WTC11 (cell line): ENCODE measurements at regions not wholly inside any gene's neighbourhood (a gene's known extent, or its start where the extent isn't known, plus 50 kb on each side); places are given as distances from the start of the nearest gene placed in this dataset.

Experiments used
- ATAC-seq: fragments of 200-7000 bp; cut with Tn5 transposase; 2 replicates; pipeline ENCODE4 v1.10.0; 2021; ENCODE audit warnings: mild to moderate bottlenecking, moderate library complexity
- CTCF ChIA-PET: fragments of 300-600 bp; sonication (Branson Sonifier 250); formaldehyde crosslinking; loops from one replicate; lab custom pipeline; 2021; ENCODE audit warnings: antibody characterized with exemption; lab: Charles Lee
- POLR2A ChIA-PET: fragments of 350-600 bp; sonication (Branson Sonifier 250); formaldehyde crosslinking; loops from one replicate; lab custom pipeline; 2021; ENCODE audit warnings: antibody characterized with exemption; lab: Charles Lee
- DNase-seq: peaks from one replicate; pipeline ENCODE4 v3.0.0; 2021; ENCODE audit warnings: low spot score
- H3K27ac Mint-ChIP-seq: 2 replicates; pipeline ENCODE4 v1.8.0; 2021; ENCODE audit warnings: mixed read lengths
- H3K27me3 Mint-ChIP-seq: 2 replicates; pipeline ENCODE4 v1.8.0; 2021; ENCODE audit warnings: low read depth, mild to moderate bottlenecking, moderate library complexity, mixed read lengths
- H3K36me3 Mint-ChIP-seq: 2 replicates; pipeline ENCODE4 v1.8.0; 2021; ENCODE audit warnings: mixed read lengths
- H3K4me1 Mint-ChIP-seq: 2 replicates; pipeline ENCODE4 v1.8.0; 2022; ENCODE audit warnings: mixed read lengths
- H3K4me3 Mint-ChIP-seq: 2 replicates; pipeline ENCODE4 v1.8.0; 2021; ENCODE audit warnings: mild to moderate bottlenecking, moderate library complexity, mixed read lengths
- H3K9me3 Mint-ChIP-seq: 2 replicates; pipeline ENCODE4 v1.8.0; 2021; ENCODE audit warnings: mixed read lengths
- ELF4 ChIP-seq: sonication (generic); formaldehyde crosslinking; IDR thresholded peaks from 2 replicates; pipeline ENCODE4 v1.8.1; 2022; ENCODE audit warnings: low read depth, mild to moderate bottlenecking, moderate library complexity, missing genetic modification reagents
- EMX1 ChIP-seq: fragments of 250-450 bp; sonication (Bioruptor Pico); IDR thresholded peaks from 2 replicates; pipeline ENCODE4 v1.8.0; 2021; ENCODE audit warnings: mild to moderate bottlenecking
- JAZF1 ChIP-seq: fragments of 250-450 bp; sonication (Bioruptor Pico); IDR thresholded peaks from 2 replicates; pipeline ENCODE4 v1.9.0; 2021; ENCODE audit warnings: moderate library complexity, mild to moderate bottlenecking, inconsistent platforms
- JUN ChIP-seq: sonication (generic); formaldehyde crosslinking; IDR thresholded peaks from 2 replicates; pipeline ENCODE4 v1.8.0; 2023; ENCODE audit warnings: mild to moderate bottlenecking, missing genetic modification reagents
- NFATC4 ChIP-seq: fragments of 250-450 bp; sonication (Bioruptor Pico); IDR thresholded peaks from 2 replicates; pipeline ENCODE4 v1.9.0; 2021; ENCODE audit warnings: mild to moderate bottlenecking
- NFYB ChIP-seq: sonication (generic); formaldehyde crosslinking; conservative IDR thresholded peaks from 2 replicates; pipeline ENCODE4 v1.8.0; 2022; ENCODE audit warnings: low read depth, missing genetic modification reagents
- RELA ChIP-seq: sonication (generic); formaldehyde crosslinking; IDR thresholded peaks from 2 replicates; pipeline ENCODE4 v1.8.1; 2022; ENCODE audit warnings: missing genetic modification reagents, mild to moderate bottlenecking, borderline replicate concordance
- RORB ChIP-seq: fragments of 250-450 bp; sonication (Bioruptor Pico); IDR thresholded peaks from 2 replicates; pipeline ENCODE4 v1.9.0; 2021; ENCODE audit warnings: mild to moderate bottlenecking
- SMAD3 ChIP-seq: sonication (generic); formaldehyde crosslinking; IDR thresholded peaks from 2 replicates; pipeline ENCODE4 v1.8.0; 2022; ENCODE audit warnings: missing genetic modification reagents, mild to moderate bottlenecking, borderline replicate concordance
- SMAD4 ChIP-seq: sonication (generic); formaldehyde crosslinking; IDR thresholded peaks from 2 replicates; pipeline ENCODE4 v1.8.0; 2022; ENCODE audit warnings: mild to moderate bottlenecking, missing genetic modification reagents
- TCF7 ChIP-seq: sonication (generic); formaldehyde crosslinking; IDR thresholded peaks from 2 replicates; pipeline ENCODE4 v1.8.0; 2022; ENCODE audit warnings: mild to moderate bottlenecking, low read depth, missing genetic modification reagents, moderate library complexity
- TEAD4 ChIP-seq: sonication (generic); formaldehyde crosslinking; IDR thresholded peaks from 2 replicates; pipeline ENCODE4 v1.8.0; 2022; ENCODE audit warnings: mild to moderate bottlenecking, missing genetic modification reagents
- TP53 ChIP-seq: sonication (generic); formaldehyde crosslinking; IDR thresholded peaks from 2 replicates; pipeline ENCODE4 v1.8.1; 2023; ENCODE audit warnings: mild to moderate bottlenecking, missing genetic modification reagents
- ZNF423 ChIP-seq: fragments of 250-450 bp; sonication (Bioruptor Pico); IDR thresholded peaks from 2 replicates; pipeline ENCODE4 v2.1.2; 2022; ENCODE audit warnings: mild to moderate bottlenecking, moderate library complexity
- TF ChIP-seq, protein P1 (sequence below): sonication (generic); formaldehyde crosslinking; IDR thresholded peaks from 2 replicates; pipeline ENCODE4 v1.8.0; 2022; ENCODE audit warnings: missing genetic modification reagents
- TF ChIP-seq, protein P2 (sequence below): sonication (generic); formaldehyde crosslinking; IDR thresholded peaks from 2 replicates; pipeline ENCODE4 v1.8.1; 2022; ENCODE audit warnings: missing genetic modification reagents, borderline replicate concordance
- TF ChIP-seq, protein P3 (sequence below): fragments of 200-600 bp; IDR thresholded peaks from 2 replicates; pipeline ENCODE4 v1.8.0; 2022; ENCODE audit warnings: antibody characterized with exemption
- TF ChIP-seq, protein P4 (sequence below): sonication (generic); formaldehyde crosslinking; IDR thresholded peaks from 2 replicates; pipeline ENCODE4 v1.8.1; 2023; ENCODE audit warnings: mild to moderate bottlenecking, missing genetic modification reagents, moderate library complexity
- TF ChIP-seq, protein P5 (sequence below): sonication (generic); formaldehyde crosslinking; IDR thresholded peaks from 2 replicates; pipeline ENCODE4 v1.8.1; 2022; ENCODE audit warnings: low read depth, mild to moderate bottlenecking, moderate library complexity, missing genetic modification reagents, borderline replicate concordance
- TF ChIP-seq, protein P6 (sequence below): sonication (generic); formaldehyde crosslinking; IDR thresholded peaks from 2 replicates; pipeline ENCODE4 v1.8.1; 2023; ENCODE audit warnings: mild to moderate bottlenecking, missing genetic modification reagents

- TF ChIP-seq, protein P1, sequence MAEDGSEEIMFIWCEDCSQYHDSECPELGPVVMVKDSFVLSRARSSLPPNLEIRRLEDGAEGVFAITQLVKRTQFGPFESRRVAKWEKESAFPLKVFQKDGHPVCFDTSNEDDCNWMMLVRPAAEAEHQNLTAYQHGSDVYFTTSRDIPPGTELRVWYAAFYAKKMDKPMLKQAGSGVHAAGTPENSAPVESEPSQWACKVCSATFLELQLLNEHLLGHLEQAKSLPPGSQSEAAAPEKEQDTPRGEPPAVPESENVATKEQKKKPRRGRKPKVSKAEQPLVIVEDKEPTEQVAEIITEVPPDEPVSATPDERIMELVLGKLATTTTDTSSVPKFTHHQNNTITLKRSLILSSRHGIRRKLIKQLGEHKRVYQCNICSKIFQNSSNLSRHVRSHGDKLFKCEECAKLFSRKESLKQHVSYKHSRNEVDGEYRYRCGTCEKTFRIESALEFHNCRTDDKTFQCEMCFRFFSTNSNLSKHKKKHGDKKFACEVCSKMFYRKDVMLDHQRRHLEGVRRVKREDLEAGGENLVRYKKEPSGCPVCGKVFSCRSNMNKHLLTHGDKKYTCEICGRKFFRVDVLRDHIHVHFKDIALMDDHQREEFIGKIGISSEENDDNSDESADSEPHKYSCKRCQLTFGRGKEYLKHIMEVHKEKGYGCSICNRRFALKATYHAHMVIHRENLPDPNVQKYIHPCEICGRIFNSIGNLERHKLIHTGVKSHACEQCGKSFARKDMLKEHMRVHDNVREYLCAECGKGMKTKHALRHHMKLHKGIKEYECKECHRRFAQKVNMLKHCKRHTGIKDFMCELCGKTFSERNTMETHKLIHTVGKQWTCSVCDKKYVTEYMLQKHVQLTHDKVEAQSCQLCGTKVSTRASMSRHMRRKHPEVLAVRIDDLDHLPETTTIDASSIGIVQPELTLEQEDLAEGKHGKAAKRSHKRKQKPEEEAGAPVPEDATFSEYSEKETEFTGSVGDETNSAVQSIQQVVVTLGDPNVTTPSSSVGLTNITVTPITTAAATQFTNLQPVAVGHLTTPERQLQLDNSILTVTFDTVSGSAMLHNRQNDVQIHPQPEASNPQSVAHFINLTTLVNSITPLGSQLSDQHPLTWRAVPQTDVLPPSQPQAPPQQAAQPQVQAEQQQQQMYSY (CRISPR knock-in tag) = no peak
- TF ChIP-seq ELF4 (CRISPR knock-in tag) (no peak), EMX1 (no peak), ZNF423 (CRISPR knock-in tag) (no peak), TP53 (no peak), RORB (CRISPR knock-in tag) (no peak), NFYB (CRISPR knock-in tag) (no peak)
- TF ChIP-seq, protein P2, sequence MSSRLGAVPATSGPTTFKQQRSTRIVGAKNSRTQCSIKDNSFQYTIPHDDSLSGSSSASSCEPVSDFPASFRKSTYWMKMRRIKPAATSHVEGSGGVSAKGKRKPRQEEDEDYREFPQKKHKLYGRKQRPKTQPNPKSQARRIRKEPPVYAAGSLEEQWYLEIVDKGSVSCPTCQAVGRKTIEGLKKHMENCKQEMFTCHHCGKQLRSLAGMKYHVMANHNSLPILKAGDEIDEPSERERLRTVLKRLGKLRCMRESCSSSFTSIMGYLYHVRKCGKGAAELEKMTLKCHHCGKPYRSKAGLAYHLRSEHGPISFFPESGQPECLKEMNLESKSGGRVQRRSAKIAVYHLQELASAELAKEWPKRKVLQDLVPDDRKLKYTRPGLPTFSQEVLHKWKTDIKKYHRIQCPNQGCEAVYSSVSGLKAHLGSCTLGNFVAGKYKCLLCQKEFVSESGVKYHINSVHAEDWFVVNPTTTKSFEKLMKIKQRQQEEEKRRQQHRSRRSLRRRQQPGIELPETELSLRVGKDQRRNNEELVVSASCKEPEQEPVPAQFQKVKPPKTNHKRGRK (CRISPR knock-in tag) = no peak
These were observed 374.1 kb upstream of the RASGEF1B start (continued) for GRCh38 chr4:81845761-81846160.

GRCh38 chr4:81845273-81845672 is 373.6 kb upstream of the RASGEF1B start:
- ATAC-seq = no peak
- Mint-ChIP-seq H3K9me3 (no peaks in the 10 kb centered on the region), H3K36me3 (no peaks in the 10 kb centered on the region), H3K27me3 (no peaks in the 10 kb centered on the region), H3K4me3 (no peak overlapping the region), H3K4me1 (peaks cover 8% of the 10 kb centered on the region; the same call in 1 of the 2 replicates), H3K27ac (no peak overlapping the region)
- no peak for DNase-seq
- POLR2A ChIA-PET = no interaction called here
- TF ChIP-seq TEAD4 = no peak
- TF ChIP-seq JAZF1 = no peak
- TF ChIP-seq TP53 = no peak
- TF ChIP-seq RELA (CRISPR knock-in tag) = no peak
- TF ChIP-seq TCF7 = no peak
- CTCF ChIA-PET = interaction anchor here (0.6 to 2.8 kb wide), 10 partner anchors 15 to 440 kb away, joined by 3 to 28 read pairs (median 6); partner anchors contain the start of gene RASGEF1B

DNA sequence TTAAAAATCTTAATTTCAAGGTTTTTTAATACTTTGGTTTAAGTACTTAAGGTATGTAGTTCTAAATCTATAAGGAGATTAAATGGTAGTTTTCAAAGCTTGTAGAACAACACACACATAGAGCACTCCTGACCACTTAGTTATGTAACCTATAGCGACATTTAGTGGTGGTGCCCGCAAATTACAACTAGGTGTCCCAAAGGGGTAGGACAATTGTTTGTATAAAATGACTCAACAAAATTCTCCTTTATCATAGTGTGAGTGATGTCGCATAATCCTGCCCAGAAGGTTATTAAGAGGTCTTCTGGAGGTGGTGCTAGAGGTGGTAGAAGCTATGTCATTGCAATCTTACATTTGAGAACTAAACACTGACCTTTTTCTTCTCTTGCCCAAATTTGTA is 373.0 kb upstream of the RASGEF1B start:
- H3K27ac Mint-ChIP-seq = no peak overlapping the region
- no peaks in the 10 kb centered on the region for H3K36me3 Mint-ChIP-seq
- H3K27me3 Mint-ChIP-seq = no peaks in the 10 kb centered on the region
- DNase-seq (peak; percentile 79), ATAC-seq (peak; percentile 94)
- TF ChIP-seq NFATC4 (CRISPR knock-in tag) = no peak
- TF ChIP-seq, protein P3, sequence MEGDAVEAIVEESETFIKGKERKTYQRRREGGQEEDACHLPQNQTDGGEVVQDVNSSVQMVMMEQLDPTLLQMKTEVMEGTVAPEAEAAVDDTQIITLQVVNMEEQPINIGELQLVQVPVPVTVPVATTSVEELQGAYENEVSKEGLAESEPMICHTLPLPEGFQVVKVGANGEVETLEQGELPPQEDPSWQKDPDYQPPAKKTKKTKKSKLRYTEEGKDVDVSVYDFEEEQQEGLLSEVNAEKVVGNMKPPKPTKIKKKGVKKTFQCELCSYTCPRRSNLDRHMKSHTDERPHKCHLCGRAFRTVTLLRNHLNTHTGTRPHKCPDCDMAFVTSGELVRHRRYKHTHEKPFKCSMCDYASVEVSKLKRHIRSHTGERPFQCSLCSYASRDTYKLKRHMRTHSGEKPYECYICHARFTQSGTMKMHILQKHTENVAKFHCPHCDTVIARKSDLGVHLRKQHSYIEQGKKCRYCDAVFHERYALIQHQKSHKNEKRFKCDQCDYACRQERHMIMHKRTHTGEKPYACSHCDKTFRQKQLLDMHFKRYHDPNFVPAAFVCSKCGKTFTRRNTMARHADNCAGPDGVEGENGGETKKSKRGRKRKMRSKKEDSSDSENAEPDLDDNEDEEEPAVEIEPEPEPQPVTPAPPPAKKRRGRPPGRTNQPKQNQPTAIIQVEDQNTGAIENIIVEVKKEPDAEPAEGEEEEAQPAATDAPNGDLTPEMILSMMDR = peak; percentile 64
- H3K4me1 Mint-ChIP-seq = peaks cover 8% of the 10 kb centered on the region; the same call in 1 of the 2 replicates
- H3K4me3 Mint-ChIP-seq = no peak overlapping the region
- no peaks in the 10 kb centered on the region for H3K9me3 Mint-ChIP-seq
- ChIA-PET POLR2A (no interaction called here), CTCF (interaction anchor here (0.5 to 2.8 kb wide), 14 partner anchors 16 to 440 kb away, joined by 3 to 28 read pairs (median 4); partner anchors contain the start of gene RASGEF1B)

DNA sequence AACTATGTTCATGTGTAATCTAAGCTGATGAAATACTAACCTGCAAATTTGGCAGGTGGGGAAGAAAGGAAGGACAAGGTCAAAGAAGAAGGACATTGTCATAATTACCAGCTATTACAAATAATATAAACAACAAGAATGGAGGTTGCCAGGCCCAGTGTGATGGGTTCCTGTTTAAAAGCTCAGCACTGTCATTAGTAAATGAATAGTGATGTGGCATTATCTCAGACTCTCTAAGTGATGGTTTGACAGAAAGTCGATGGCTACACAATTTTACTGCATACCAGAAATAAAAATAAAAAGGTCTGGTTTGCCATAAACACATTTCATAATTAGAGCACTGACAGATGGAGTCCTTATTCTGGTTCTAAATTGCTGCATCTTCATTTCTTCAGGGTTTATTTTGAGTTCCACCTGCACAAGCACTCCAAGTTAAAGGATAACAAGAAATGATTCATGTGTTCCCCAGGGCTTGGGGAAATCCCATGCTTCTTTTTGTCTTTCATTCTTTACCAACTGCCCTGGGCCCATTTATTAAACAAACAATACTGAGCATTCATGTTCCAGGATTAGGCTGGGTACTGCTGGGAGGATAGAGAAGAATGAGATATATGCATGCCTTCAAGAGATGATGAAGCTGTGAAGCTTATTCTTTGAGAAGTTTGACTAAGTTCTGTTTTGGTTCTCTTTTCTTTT is 367.8 kb upstream of the RASGEF1B start:
- H3K4me3 Mint-ChIP-seq = no peak overlapping the region
- ChIA-PET CTCF (no interaction called here), POLR2A (no interaction called here)
- ATAC-seq = no peak
- H3K27ac Mint-ChIP-seq = no peak overlapping the region
- no peaks in the 10 kb centered on the region for H3K36me3 Mint-ChIP-seq
- H3K9me3 Mint-ChIP-seq = no peaks in the 10 kb centered on the region
- no peaks in the 10 kb centered on the region for H3K4me1 Mint-ChIP-seq
- no peak for DNase-seq
- no peaks in the 10 kb centered on the region for H3K27me3 Mint-ChIP-seq
- TF ChIP-seq, protein P4, sequence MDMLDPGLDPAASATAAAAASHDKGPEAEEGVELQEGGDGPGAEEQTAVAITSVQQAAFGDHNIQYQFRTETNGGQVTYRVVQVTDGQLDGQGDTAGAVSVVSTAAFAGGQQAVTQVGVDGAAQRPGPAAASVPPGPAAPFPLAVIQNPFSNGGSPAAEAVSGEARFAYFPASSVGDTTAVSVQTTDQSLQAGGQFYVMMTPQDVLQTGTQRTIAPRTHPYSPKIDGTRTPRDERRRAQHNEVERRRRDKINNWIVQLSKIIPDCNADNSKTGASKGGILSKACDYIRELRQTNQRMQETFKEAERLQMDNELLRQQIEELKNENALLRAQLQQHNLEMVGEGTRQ (CRISPR knock-in tag) = no peak
- TF ChIP-seq, protein P5, sequence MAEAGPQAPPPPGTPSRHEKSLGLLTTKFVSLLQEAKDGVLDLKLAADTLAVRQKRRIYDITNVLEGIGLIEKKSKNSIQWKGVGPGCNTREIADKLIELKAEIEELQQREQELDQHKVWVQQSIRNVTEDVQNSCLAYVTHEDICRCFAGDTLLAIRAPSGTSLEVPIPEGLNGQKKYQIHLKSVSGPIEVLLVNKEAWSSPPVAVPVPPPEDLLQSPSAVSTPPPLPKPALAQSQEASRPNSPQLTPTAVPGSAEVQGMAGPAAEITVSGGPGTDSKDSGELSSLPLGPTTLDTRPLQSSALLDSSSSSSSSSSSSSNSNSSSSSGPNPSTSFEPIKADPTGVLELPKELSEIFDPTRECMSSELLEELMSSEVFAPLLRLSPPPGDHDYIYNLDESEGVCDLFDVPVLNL = no peak
- no peak for TF ChIP-seq SMAD4 (CRISPR knock-in tag)
- TF ChIP-seq SMAD3 (CRISPR knock-in tag) = no peak
- TF ChIP-seq, protein P6, sequence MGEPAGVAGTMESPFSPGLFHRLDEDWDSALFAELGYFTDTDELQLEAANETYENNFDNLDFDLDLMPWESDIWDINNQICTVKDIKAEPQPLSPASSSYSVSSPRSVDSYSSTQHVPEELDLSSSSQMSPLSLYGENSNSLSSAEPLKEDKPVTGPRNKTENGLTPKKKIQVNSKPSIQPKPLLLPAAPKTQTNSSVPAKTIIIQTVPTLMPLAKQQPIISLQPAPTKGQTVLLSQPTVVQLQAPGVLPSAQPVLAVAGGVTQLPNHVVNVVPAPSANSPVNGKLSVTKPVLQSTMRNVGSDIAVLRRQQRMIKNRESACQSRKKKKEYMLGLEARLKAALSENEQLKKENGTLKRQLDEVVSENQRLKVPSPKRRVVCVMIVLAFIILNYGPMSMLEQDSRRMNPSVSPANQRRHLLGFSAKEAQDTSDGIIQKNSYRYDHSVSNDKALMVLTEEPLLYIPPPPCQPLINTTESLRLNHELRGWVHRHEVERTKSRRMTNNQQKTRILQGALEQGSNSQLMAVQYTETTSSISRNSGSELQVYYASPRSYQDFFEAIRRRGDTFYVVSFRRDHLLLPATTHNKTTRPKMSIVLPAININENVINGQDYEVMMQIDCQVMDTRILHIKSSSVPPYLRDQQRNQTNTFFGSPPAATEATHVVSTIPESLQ (CRISPR knock-in tag) = no peak
- TF ChIP-seq JUN (CRISPR knock-in tag) = no peak
